ENCODE measurements at regions not wholly inside any gene's neighbourhood (a gene's known extent, or its start where the extent isn't known, plus 50 kb on each side); places are given as distances from the start of the nearest gene placed in this dataset.

- TF ChIP-seq CTCF (conservative IDR thresholded peaks at IDR 0.05 in 1 of 2, IDR thresholded peaks at IDR 0.05 in 1 of 2; ENCODE audit: low read depth in 1 of 2, low read length in 2 of 2) (no peak), EZH2 (IDR thresholded peaks at IDR 0.05; ENCODE audit: low read length, missing control alignments) (no peak)
Measured at GRCh38 chr1:216809649-216810048, 86.4 kb upstream of the ESRRG start.

Data from fibroblast of lung (primary cell).